ENCODE measurements at regions not wholly inside any gene's neighbourhood (a gene's known extent, or its start where the extent isn't known, plus 50 kb on each side); places are given as distances from the start of the nearest gene placed in this dataset.

GRCh38 chr18:44552706-44553105, 128.0 kb upstream of the SETBP1 start:
- H3K9me3 ChIP-seq (ENCODE audit: low read depth, low read length): no peaks in the 10 kb centered on the region
- H3K36me3 ChIP-seq (ENCODE audit: insufficient read depth, low read length): no peaks in the 10 kb centered on the region
- no peak overlapping the region for H3K9ac ChIP-seq (ENCODE audit: insufficient read length)
- no peak overlapping the region for H3K4me3 ChIP-seq
- no peak overlapping the region for H3K27ac ChIP-seq
- TF ChIP-seq EZH2 (IDR thresholded peaks at IDR 0.05): no peak
- no peak for TF ChIP-seq POLR2AphosphoS5 (IDR thresholded peaks at IDR 0.05; ENCODE audit: borderline replicate concordance, low read depth, low read length)
- no peak for TF ChIP-seq FOXP2 (optimal IDR thresholded peaks at IDR 0.05; ENCODE audit: control extremely low read depth, extremely low read length, insufficient read depth)
- peak; percentile 35 for DNase-seq (ENCODE audit: low read depth, low spot score)

GRCh38 chr18:44556296-44556695, 124.4 kb upstream of the SETBP1 start:
- Histone ChIP-seq H3K4me3 (no peak overlapping the region), H3K36me3 (ENCODE audit: insufficient read depth, low read length) (no peaks in the 10 kb centered on the region), H3K9me3 (ENCODE audit: low read depth, low read length) (no peaks in the 10 kb centered on the region), H3K27ac (no peak overlapping the region), H3K9ac (ENCODE audit: insufficient read length) (no peak overlapping the region)
- TF ChIP-seq POLR2AphosphoS5 (IDR thresholded peaks at IDR 0.05; ENCODE audit: borderline replicate concordance, low read depth, low read length) (no peak), FOXP2 (optimal IDR thresholded peaks at IDR 0.05; ENCODE audit: control extremely low read depth, extremely low read length, insufficient read depth) (no peak), EZH2 (IDR thresholded peaks at IDR 0.05) (no peak)
- no peak for DNase-seq (ENCODE audit: low read depth, low spot score)

GRCh38 chr18:44557616-44558151, 123.0 kb upstream of the SETBP1 start:
- no peak for DNase-seq (ENCODE audit: low read depth, low spot score)
- Histone ChIP-seq H3K9ac (ENCODE audit: insufficient read length) (no peak overlapping the region), H3K4me3 (no peak overlapping the region), H3K27ac (no peak overlapping the region), H3K9me3 (ENCODE audit: low read depth, low read length) (no peaks in the 10 kb centered on the region), H3K36me3 (ENCODE audit: insufficient read depth, low read length) (no peaks in the 10 kb centered on the region)
- TF ChIP-seq POLR2AphosphoS5 (IDR thresholded peaks at IDR 0.05; ENCODE audit: borderline replicate concordance, low read depth, low read length) (no peak), FOXP2 (optimal IDR thresholded peaks at IDR 0.05; ENCODE audit: control extremely low read depth, extremely low read length, insufficient read depth) (no peak), EZH2 (IDR thresholded peaks at IDR 0.05) (no peak)

GRCh38 chr18:44558767-44559166, 121.9 kb upstream of the SETBP1 start:
- Histone ChIP-seq H3K9me3 (ENCODE audit: low read depth, low read length) (no peaks in the 10 kb centered on the region), H3K9ac (ENCODE audit: insufficient read length) (no peak overlapping the region), H3K4me3 (no peak overlapping the region), H3K36me3 (ENCODE audit: insufficient read depth, low read length) (no peaks in the 10 kb centered on the region), H3K27ac (no peak overlapping the region)
- DNase-seq (ENCODE audit: low read depth, low spot score): no peak
- TF ChIP-seq EZH2 (IDR thresholded peaks at IDR 0.05) (no peak), POLR2AphosphoS5 (IDR thresholded peaks at IDR 0.05; ENCODE audit: borderline replicate concordance, low read depth, low read length) (no peak), FOXP2 (optimal IDR thresholded peaks at IDR 0.05; ENCODE audit: control extremely low read depth, extremely low read length, insufficient read depth) (no peak)

GRCh38 chr18:44562986-44563385, 117.7 kb upstream of the SETBP1 start:
- H3K9me3 ChIP-seq (ENCODE audit: low read depth, low read length): no peaks in the 10 kb centered on the region
- no peaks in the 10 kb centered on the region for H3K36me3 ChIP-seq (ENCODE audit: insufficient read depth, low read length)
- no peak for DNase-seq (ENCODE audit: low read depth, low spot score)
- no peak for TF ChIP-seq POLR2AphosphoS5 (IDR thresholded peaks at IDR 0.05; ENCODE audit: borderline replicate concordance, low read depth, low read length)
- no peak for TF ChIP-seq FOXP2 (optimal IDR thresholded peaks at IDR 0.05; ENCODE audit: control extremely low read depth, extremely low read length, insufficient read depth)
- no peak for TF ChIP-seq EZH2 (IDR thresholded peaks at IDR 0.05)
- H3K27ac ChIP-seq: no peak overlapping the region
- H3K9ac ChIP-seq (ENCODE audit: insufficient read length): no peak overlapping the region
- no peak overlapping the region for H3K4me3 ChIP-seq

GRCh38 chr18:44564922-44565321, 115.8 kb upstream of the SETBP1 start:
- Histone ChIP-seq H3K4me3 (no peak overlapping the region), H3K9ac (ENCODE audit: insufficient read length) (no peak overlapping the region), H3K36me3 (ENCODE audit: insufficient read depth, low read length) (no peaks in the 10 kb centered on the region), H3K9me3 (ENCODE audit: low read depth, low read length) (no peaks in the 10 kb centered on the region), H3K27ac (no peak overlapping the region)
- DNase-seq (ENCODE audit: low read depth, low spot score): no peak
- TF ChIP-seq POLR2AphosphoS5 (IDR thresholded peaks at IDR 0.05; ENCODE audit: borderline replicate concordance, low read depth, low read length): no peak

GRCh38 chr18:44568342-44568741, 112.3 kb upstream of the SETBP1 start:
- no peak for TF ChIP-seq EZH2 (IDR thresholded peaks at IDR 0.05)
- DNase-seq (ENCODE audit: low read depth, low spot score): no peak
- Histone ChIP-seq H3K4me3 (no peak overlapping the region), H3K27ac (no peak overlapping the region), H3K9me3 (ENCODE audit: low read depth, low read length) (no peaks in the 10 kb centered on the region), H3K9ac (ENCODE audit: insufficient read length) (no peak overlapping the region), H3K36me3 (ENCODE audit: insufficient read depth, low read length) (no peaks in the 10 kb centered on the region)

GRCh38 chr18:44568986-44569385, 111.7 kb upstream of the SETBP1 start:
- H3K27ac ChIP-seq: no peak overlapping the region
- no peak overlapping the region for H3K9ac ChIP-seq (ENCODE audit: insufficient read length)
- no peak for DNase-seq (ENCODE audit: low read depth, low spot score)
- H3K36me3 ChIP-seq (ENCODE audit: insufficient read depth, low read length): no peaks in the 10 kb centered on the region
- no peaks in the 10 kb centered on the region for H3K9me3 ChIP-seq (ENCODE audit: low read depth, low read length)
- TF ChIP-seq EZH2 (IDR thresholded peaks at IDR 0.05) (no peak), POLR2AphosphoS5 (IDR thresholded peaks at IDR 0.05; ENCODE audit: borderline replicate concordance, low read depth, low read length) (no peak), FOXP2 (optimal IDR thresholded peaks at IDR 0.05; ENCODE audit: control extremely low read depth, extremely low read length, insufficient read depth) (no peak)
- H3K4me3 ChIP-seq: no peak overlapping the region

- TF ChIP-seq FOXP2 (optimal IDR thresholded peaks at IDR 0.05; ENCODE audit: control extremely low read depth, extremely low read length, insufficient read depth) (no peak), EZH2 (IDR thresholded peaks at IDR 0.05) (no peak), POLR2AphosphoS5 (IDR thresholded peaks at IDR 0.05; ENCODE audit: borderline replicate concordance, low read depth, low read length) (no peak)
- Histone ChIP-seq H3K4me3 (no peak overlapping the region), H3K36me3 (ENCODE audit: insufficient read depth, low read length) (no peaks in the 10 kb centered on the region), H3K9ac (ENCODE audit: insufficient read length) (no peak overlapping the region), H3K9me3 (ENCODE audit: low read depth, low read length) (no peaks in the 10 kb centered on the region), H3K27ac (no peak overlapping the region)
- DNase-seq (ENCODE audit: low read depth, low spot score): no peak
These were observed 111.2 kb upstream of the SETBP1 start for GRCh38 chr18:44569391-44570055.

Data from SK-N-MC (cell line).